GM19351 (cell line): ENCODE measurements at regions not wholly inside any gene's neighbourhood (a gene's known extent, or its start where the extent isn't known, plus 50 kb on each side); places are given as distances from the start of the nearest gene placed in this dataset.

ENCODE experiments used
- ATAC-seq: cut with Tn5 transposase; IDR thresholded peaks from one replicate; pipeline ENCODE4 v1.9.1; 2021; ENCODE audit warnings: mild to moderate bottlenecking, moderate library complexity; ENCODE audit not compliant: unreplicated experiment

- no peak for ATAC-seq
Measured at GRCh38 chr13:111039735-111040134, 75.4 kb upstream of the ARHGEF7 start.

GRCh38 chr13:111038887-111039286, 76.2 kb upstream of the ARHGEF7 start:
- ATAC-seq: no peak

GRCh38 chr13:111037927-111038326, 77.2 kb upstream of the ARHGEF7 start:
- ATAC-seq: no peak

GRCh38 chr13:111036665-111037064, 78.4 kb upstream of the ARHGEF7 start:
- ATAC-seq: no peak

GRCh38 chr13:111035861-111036260, 79.2 kb upstream of the ARHGEF7 start:
- ATAC-seq: no peak

- no peak for ATAC-seq
Measured at GRCh38 chr13:111034811-111035210, 80.3 kb upstream of the ARHGEF7 start.

- no peak for ATAC-seq
Measured at GRCh38 chr13:111033172-111034130, 81.7 kb upstream of the ARHGEF7 start.

GRCh38 chr13:111031531-111031961, 83.6 kb upstream of the ARHGEF7 start:
- ATAC-seq: no peak

GRCh38 chr13:111029957-111030609, 85.0 kb upstream of the ARHGEF7 start:
- ATAC-seq: no peak

GRCh38 chr13:111027458-111028439, 87.4 kb upstream of the ARHGEF7 start:
- ATAC-seq: no peak

- ATAC-seq: no peak
Measured at GRCh38 chr13:111025310-111025709, 89.8 kb upstream of the ARHGEF7 start.

- no peak for ATAC-seq
Measured at GRCh38 chr13:111022886-111023285, 92.2 kb upstream of the ARHGEF7 start.

GRCh38 chr13:111022241-111022640, 92.9 kb upstream of the ARHGEF7 start:
- ATAC-seq: no peak

GRCh38 chr13:111021270-111021669, 93.8 kb upstream of the ARHGEF7 start:
- no peak for ATAC-seq

GRCh38 chr13:111020546-111020945, 94.6 kb upstream of the ARHGEF7 start:
- no peak for ATAC-seq

- no peak for ATAC-seq
Measured at GRCh38 chr13:111020021-111020420, 95.1 kb upstream of the ARHGEF7 start.

- no peak for ATAC-seq
Measured at GRCh38 chr13:111017755-111018459, 97.2 kb upstream of the ARHGEF7 start.

- ATAC-seq: no peak
Measured at GRCh38 chr13:111013196-111013595, 98.3 kb upstream of the ANKRD10 start.

GRCh38 chr13:111011899-111012298, 97.0 kb upstream of the ANKRD10 start:
- ATAC-seq: peak; percentile 85

GRCh38 chr13:111008351-111008750, 93.5 kb upstream of the ANKRD10 start:
- no peak for ATAC-seq
